Uterus (tissue), 2 donors: ENCODE measurements at regions not wholly inside any gene's neighbourhood (a gene's known extent, or its start where the extent isn't known, plus 50 kb on each side); places are given as distances from the start of the nearest gene placed in this dataset.

Source experiments
- POLR2A ChIP-seq, 2 donors: fragments of 450-650 bp; IDR thresholded peaks; one replicate each; pipeline ENCODE4 v1.6.1; 2016; ENCODE audit warnings: antibody characterized with exemption in 2 of 2, mild to moderate bottlenecking in 1 of 2, moderate library complexity in 1 of 2
- TF ChIP-seq, protein P1 (sequence below), 4 experiments: fragments of 200-600 bp in 2 of 4; fragments of 450-650 bp in 2 of 4; sonication (generic) in 2 of 4; IDR thresholded peaks; one replicate each; pipeline ENCODE4 v1.5.1; 2016 to 2019; ENCODE audit warnings: antibody characterized with exemption in 4 of 4, mild to moderate bottlenecking in 2 of 4, moderate library complexity in 1 of 4

DNA sequence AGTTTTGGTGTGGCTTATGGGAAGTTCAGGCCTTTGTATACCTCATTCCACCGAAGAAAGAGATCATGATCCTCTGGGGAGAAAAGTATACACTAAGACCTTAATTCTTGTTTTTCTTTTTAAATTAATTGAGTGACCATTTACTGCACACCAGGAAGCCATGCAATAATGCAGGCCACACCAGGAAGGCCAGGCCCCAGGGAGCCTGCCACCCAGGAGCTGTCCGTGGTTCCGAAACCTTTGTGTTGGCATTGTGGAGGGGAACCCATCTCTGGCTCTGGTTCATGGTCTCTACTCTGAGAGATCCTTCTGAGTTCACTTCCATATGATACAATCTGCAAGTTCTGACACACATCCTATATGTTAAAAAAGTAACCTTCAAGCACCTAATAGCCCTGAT, 291.8 kb downstream of the MIAT start:
- no peak for TF ChIP-seq POLR2A (IDR thresholded peaks at IDR 0.05)
- TF ChIP-seq, protein P1, sequence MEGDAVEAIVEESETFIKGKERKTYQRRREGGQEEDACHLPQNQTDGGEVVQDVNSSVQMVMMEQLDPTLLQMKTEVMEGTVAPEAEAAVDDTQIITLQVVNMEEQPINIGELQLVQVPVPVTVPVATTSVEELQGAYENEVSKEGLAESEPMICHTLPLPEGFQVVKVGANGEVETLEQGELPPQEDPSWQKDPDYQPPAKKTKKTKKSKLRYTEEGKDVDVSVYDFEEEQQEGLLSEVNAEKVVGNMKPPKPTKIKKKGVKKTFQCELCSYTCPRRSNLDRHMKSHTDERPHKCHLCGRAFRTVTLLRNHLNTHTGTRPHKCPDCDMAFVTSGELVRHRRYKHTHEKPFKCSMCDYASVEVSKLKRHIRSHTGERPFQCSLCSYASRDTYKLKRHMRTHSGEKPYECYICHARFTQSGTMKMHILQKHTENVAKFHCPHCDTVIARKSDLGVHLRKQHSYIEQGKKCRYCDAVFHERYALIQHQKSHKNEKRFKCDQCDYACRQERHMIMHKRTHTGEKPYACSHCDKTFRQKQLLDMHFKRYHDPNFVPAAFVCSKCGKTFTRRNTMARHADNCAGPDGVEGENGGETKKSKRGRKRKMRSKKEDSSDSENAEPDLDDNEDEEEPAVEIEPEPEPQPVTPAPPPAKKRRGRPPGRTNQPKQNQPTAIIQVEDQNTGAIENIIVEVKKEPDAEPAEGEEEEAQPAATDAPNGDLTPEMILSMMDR (IDR thresholded peaks at IDR 0.05): no peak
